GM19455 (cell line): ENCODE measurements at regions not wholly inside any gene's neighbourhood (a gene's known extent, or its start where the extent isn't known, plus 50 kb on each side); places are given as distances from the start of the nearest gene placed in this dataset.
"Not testable (repeated sequence)": the region's sequence is repeated elsewhere in the genome, so short reads cannot be mapped to it uniquely, and the experiment has no call there.

Experiments used
- ATAC-seq: cut with Tn5 transposase; IDR thresholded peaks from one replicate; pipeline ENCODE4 v1.9.1; 2021; ENCODE audit not compliant: unreplicated experiment

DNA sequence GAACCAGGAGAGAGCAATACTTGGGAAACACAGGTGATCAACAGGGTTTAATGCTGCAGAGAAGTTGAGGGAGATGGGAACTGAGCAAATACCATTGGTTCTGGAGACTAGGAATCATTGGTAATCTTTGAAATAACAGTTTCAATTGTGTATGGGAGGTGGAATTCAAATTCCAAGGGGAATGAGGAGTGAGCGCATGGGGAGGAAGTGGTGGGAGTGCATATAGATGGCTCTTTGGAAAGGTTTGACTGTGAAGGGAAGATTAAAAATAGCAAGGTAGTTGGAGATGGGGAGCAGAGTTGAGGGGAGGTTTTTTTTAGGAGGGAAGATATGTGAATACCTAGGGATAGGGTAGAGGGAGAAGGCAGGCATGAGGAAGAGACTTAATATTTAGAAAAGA, 51.1 kb upstream of the ROPN1 start:
- no peak for ATAC-seq

DNA sequence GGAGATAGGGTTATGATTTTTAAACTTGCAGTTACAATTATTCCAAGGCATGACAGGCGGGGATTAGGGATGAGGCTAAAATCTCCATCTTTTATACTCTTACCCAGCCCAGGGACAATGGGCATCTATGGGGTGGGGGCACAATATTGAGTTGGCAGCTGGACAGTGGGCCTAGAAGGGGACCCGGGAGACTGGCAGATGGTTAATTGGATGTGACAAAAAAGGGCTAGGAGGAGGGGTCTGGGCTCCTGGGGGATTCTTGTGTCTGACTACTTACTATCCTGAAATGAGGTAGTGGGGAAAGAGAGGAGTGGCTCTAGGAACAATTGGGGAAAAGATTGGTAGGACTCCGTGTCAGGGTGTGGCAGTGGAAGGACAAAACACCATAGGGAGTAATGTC, 53.0 kb upstream of the ROPN1 start:
- ATAC-seq: no peak

DNA sequence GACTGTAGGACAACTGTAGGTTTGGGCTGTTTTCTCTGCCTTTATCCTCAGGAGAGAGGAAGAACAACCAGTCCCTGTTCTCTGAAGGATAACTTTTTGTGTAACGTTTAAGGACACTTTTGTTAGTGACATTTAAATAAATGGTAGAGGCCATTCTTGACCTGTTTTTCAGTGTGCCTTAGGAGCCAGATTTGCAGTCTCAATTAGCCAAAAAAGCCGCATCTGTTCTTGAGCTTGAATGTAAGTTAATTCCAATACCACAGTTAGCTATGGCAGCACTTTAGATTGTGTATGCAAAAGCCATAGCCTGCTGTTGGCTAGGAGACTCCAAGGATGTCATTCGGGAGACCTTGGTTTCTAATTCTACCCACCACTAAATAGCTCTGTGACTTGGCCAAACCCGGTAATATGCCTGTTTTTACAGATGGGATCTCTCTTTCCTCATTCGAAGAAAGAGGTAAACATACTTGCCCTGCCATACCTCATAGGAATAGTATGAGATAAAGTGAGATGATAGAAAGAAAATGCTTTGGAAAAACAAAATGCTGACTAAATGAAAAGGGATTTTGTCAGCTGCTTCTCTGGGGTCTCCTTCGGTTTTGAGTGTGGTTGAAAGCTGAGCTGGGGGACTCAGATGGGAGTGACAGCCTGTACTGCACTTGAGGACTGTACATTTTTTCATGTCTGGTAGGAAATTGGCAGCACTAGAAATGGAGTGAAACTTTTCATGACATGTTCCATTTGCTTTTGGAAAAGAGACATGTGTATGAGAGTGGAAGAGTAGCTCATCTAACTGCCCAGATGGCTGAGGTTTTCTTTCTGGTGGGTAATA, 57.3 kb upstream of the ROPN1 start:
- ATAC-seq: no peak

DNA sequence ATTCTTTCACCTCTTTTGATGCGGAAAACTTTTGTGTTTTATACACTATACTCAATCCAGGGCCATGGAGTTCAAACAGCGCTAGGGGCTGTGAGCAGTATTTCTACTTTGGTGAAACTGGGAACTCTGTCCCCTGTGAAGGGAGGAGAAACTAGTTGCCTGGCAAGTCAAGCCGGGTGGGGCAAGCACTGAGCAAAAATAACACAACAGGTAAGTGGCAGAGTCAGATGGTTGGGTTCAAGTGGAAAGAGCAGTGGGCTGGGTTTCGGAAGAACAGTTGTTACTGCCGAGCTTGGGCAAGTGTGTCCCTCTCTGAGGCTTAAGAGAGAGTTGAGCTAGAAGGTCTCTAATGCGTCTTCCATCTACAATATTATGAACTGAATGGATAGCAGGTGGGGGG, 59.7 kb upstream of the ROPN1 start:
- ATAC-seq: no peak

DNA sequence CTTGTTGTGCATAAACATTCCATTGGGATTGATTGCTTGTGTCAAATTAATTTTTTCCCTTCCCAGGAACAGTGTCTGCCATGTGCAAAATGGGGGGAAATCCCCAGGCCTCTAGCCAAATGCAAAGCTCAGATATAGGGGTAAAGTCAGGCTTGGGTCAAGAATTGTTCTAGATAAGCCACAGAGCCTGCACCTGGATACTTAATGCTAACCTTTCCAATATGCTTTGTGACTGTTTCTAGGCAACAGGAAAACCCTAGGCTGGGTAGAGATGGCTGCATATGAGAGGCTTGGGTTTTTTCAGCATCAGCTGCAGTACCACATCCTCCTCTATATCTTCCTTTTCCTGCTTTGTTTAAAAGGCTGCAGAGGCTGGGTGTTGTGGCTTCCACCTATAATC, 61.9 kb upstream of the ROPN1 start:
- ATAC-seq: no peak

DNA sequence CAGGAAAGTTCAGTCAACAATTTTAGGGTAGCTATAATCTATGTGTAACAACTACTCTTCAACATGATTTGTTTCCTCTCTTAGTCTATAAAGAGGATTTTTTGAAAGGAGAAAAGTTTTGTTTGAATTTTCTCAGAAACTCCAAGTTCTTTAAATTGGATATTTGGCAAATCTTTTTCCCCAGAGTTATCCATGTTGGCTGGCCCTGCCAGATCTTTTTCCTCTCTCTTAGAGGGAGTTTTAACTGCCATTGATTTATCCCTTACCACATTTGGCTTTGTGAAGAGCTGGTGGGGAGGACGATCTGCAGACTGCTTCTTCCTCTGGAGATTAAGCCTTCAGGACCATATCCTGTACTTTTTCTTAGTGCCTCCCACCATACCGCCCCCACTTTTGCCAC, 64.9 kb upstream of the ROPN1 start:
- no peak for ATAC-seq

DNA sequence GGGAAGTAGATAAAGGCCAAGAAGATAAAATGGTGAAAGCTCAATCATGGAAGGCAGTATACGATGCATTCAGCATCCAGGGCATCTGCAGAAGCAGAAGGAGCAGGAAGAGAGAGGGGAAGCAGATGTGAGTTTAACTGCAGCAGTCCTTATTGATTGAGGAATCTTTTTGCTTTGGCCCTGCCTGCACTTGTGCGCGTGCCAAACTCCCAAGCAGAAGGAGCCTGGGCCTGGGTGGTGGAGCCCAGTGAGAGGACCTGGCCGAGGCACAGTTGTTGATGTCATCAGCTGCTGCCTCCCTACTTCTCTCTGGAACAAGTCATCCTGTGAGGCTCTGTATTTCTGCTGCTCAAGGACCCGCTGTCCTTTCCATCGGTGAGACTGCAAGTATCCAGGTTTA, 65.5 kb upstream of the ROPN1 start:
- no peak for ATAC-seq

DNA sequence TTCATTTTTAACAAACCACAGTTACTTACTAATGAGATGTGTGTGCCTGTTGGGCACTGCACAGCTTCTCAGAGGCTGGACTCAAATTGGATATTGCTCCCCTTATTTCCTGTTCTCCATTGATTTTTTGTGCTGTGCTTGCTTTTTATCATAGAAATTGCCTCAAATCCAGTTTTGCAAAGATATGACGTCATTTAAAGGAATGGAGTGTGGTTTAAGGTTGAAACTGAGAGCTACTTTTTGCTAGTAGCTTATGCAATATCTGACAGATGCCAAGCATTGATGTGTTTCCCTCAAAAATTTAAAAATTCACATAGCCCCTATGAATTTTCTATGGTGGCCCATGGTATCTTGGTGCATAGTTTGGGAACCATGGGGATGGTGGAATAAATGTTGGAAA, 67.7 kb upstream of the ROPN1 start:
- ATAC-seq: no peak

DNA sequence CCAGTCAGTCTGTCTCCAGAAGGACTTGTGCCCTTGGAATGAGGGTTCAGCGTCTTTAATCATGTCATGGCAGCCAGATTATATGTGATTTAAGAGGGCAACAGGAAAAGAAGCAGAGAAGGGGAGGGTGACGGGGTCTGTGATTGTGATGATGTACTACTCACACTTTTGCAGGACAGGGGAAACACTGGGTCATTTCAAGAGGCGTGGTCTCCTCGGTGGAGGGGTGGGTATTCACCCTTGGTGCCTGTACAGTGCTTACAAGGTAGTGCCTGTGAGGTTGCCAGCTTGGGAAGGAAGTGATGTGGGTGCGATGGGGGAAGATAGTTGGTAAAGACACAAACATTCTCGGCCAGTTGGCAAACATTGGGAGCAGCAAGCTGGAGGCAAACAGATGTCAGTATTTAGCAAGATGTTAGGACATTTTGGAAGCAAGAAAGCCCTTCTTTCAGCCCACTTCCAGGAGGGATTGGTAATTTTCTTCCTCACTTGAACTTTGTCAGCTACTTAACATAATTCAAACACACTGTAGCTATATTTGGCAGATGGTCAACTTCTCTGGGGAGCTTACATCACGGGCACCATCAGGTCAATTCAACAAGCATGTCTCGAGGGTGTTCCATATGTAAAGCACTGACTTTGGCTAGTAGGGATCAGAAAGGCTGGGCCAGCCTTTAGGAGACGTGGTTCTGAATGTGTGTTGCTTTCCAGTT, 71.4 kb upstream of the ROPN1 start:
- ATAC-seq: no peak

DNA sequence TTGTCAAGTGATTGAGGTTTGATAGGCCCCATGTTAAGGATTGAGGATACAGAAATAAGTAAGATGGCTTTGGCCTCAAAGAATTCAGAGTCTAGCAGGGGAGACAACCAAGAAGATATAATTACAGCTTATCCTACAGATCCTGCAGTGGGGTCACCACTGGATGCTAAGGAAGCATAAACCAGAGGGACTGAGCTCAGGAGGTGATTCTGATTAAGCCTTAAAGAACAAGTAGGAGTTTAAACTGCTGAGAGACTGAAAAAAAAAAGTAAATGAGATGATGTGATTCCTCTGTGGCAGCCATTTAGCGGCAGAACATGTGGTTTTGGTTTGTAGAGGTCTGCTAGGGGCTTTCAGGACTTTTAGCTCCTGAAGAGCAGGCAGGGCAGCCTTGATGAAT, 72.1 kb upstream of the ROPN1 start:
- ATAC-seq: no peak

DNA sequence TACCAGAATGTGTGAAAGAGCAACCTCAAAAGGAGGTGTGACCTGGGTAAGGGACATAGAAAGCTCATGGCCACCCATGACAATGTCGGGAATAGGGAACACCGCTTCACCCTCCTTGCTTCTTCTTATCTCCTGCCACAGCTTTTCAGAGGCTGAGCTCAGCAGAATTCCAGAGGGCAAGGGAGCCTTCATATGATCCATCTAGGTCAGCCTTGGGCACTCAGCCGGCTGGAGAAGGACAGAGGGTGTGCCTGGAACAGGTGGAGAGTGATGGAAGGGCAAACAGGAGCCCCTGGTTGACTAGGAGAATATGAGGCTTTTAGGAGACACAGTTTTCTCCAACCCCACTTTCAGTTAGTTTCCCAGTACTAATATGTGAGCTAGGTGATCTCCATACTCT, 74.6 kb upstream of the ROPN1 start:
- ATAC-seq: not testable (repeated sequence)

DNA sequence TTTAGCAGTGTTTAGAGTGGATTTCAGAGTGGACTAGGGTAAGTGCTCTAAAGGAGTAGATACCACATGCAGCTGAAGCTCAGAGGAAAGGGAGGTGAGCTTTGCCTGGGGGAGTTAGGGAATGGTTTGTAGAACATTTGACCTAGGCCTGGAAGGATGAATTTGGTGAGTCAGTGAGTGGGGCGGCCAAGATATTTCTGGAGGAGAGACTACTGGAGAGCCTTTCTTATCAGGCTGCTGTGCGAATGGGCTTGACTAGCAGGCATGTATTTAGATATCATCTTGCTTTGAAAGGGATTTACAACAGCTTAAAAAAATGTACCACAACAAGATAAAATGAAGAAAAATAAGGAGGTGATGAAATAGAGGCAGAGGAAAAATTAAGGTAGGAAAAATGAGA, 77.8 kb upstream of the ROPN1 start:
- ATAC-seq: not testable (repeated sequence)

DNA sequence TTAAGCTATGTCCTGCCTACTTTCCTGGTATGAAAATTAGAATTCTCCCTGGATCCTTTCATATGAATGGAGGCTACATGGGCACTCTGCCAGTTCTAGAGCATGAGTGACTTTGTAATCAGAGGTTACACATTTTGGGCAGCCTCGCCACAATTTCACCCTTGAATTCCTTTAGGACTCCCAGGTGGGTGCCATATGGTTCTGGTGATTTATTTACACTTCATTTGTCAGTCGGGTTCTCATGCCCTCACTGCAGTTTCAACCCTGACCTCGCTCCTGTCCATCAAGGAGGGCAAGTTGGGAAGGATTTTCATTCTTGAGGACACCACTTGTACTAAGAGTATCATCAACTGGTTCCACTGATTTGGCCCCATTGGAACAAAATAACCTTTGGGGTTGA, 83.2 kb upstream of the ROPN1 start:
- ATAC-seq: not testable (repeated sequence)

DNA sequence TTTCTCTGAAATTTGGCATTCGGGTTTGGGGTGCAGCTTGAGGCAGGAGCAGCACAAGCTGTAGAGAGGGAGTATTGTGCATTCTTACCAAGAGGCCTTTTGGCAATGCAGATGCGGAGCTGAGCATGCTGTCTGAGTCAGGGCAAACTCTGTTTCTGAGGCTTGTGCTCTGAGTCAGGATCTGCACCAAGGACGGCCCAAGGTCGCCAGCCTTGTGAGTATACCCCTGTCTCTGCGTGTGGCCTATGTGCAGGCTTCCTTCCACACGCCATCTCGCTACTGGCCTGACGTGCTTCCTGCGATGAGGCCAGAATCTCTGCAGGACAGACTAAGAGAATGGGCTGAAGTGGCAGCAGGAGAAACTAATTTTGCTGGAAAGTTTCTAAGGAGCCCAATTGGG, 83.8 kb upstream of the ROPN1 start:
- no peak for ATAC-seq

DNA sequence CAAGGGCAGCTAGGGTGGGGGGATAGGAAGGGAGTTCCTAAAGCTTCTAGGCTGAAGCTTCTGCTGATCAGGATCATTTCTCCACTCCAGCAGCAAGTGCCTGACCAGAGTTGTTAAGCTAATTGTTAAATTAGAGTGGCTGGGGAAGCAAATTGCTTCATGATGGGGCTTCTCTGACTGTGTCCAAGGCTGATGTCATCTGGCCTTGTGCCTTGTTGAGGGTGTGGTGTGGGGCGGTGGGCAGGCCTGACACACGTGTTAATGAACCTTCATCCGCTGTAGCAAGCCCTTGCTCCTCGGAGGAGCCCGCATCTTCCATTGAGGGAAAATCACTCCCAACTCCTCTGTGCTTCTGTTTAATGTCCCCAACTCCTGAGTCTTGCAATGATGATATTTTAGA, 84.3 kb upstream of the ROPN1 start:
- ATAC-seq: no peak

DNA sequence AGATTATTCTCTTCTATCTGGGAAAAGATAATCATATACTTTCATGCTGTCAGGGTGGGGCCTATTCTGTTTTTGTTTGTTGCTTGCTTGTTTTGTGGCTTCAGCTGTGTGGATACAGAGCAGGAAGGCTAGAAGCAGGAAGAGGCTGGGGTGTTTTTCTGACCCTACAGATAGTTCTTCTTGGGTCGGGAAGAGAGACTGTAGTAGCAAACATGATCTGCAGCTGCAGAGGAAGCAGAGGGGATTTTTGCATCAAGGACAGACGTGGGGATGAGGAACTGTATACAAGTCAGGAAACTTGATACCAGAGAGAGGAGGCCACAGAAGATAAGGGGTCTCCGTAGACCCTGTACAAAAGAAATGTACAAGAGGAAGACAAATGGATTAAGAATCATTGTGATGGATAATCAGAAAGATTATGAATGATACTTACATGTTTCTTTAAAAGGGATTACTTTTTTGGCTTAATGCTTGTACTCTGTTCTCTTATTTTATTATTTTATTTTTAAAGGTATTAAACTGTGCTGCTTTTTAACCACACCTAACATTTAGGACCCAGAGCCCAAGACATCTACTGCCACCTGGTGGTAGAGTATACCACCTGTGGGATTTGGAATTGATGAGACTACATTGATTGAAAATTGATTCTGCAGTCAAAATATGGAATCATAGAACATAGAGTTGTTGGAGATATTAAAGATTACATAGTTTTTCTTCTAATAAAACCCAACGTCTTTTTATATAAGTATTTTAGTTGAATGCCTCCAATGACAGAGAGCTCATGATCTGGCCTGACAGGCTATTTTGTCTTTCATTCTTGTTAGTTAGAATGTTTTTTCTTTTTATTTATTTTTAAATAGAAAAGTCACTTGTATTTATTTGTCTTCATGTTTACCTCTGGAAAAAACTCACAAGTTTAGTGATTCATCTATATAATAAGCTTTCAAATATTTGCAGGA, 87.3 kb upstream of the ROPN1 start:
- ATAC-seq: no peak

DNA sequence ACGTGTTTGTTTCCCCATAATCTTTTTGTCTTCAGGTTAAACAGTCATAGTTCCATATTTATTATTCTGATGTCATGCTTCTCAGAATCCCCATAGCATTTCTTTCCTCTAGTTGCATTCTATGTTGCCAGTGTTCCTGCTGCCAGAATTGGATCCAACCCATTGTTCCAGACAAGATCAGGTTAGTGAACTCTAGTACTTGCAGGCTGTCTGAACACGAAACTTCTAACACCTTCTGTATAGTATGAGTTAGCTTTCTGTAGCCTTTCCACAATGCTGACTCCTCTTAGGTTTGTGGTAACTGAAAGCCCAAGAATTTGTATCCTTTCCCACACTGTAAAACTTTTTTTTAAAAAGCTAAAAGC, 88.0 kb upstream of the ROPN1 start:
- no peak for ATAC-seq

DNA sequence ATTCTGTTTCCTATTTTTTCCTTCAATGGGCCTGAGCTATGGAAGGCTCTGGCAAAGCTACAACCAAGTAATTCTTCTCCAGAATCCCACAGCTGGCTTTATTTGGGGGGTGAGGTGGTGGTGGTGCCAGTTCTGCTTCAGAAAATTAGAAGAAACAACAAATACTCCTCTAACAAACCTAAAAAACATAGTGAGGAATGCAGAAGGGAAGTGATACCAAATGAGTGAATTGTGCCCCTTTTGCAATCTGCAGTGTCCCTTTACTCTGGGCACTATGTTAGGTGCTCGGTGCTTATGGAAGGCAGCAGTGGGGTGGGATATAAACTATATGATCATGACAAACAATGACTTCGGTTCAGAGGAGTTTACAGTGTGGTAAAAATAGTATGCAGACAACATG, 90.4 kb upstream of the ROPN1 start:
- no peak for ATAC-seq

DNA sequence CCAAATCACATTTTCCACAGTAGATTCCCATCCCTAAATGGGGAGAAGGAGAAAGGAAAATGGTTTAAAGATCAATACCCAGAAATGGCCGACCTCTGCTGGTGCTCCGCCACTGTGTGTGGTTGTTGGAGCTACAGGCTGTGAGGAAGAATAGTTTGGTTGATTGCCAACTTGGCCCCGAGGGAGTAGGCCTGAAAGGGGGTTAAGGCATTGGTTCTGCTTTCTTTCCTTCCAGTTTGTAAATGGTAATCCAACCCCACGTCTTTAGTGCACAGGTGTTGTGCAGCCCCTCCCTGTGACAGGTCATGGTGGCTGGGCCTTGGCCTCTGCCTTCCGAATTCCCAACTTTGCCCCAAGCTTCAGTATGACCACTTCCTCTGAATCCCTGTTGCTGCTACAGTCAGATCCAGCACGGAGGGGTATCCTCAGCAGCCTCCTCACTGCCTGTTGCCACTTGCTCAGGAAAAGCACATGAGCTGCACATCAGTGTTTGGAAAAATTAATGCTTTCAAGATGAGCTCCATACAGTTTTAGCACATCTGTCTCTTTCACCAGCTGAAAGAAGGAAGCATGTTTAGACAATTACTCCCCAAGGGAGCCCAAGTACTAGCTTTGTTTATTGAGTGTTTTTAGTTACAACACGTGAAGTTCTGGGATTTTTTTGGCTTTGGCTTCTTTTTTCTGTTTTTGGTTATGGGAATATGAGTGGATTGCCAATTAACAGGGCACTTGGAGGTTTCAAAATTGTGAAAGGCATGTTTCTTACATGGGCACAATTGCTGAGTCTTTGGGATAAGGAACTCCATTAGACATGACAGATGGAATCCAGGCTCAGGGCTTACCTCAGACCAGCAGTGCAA, 92.3 kb upstream of the ROPN1 start:
- no peak for ATAC-seq

DNA sequence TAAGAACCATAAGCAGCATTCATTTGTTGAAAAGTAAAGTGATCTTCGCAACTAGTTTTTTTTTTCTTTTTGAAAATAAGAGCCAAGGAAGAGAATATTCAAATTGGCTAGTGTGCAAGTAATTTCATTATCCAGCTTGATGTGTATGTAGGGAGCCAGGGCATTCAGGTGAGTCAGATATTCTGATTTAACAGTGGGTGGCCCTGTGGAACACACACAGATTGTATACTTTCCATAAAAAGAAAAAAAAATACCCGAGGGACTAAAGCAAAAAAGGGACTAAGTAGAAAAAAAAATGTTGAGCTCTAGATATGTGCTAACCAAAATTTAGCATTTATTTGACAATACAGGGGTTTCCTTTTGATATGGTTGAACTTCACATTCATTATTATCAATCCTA, 96.9 kb upstream of the ROPN1 start:
- ATAC-seq: no peak

DNA sequence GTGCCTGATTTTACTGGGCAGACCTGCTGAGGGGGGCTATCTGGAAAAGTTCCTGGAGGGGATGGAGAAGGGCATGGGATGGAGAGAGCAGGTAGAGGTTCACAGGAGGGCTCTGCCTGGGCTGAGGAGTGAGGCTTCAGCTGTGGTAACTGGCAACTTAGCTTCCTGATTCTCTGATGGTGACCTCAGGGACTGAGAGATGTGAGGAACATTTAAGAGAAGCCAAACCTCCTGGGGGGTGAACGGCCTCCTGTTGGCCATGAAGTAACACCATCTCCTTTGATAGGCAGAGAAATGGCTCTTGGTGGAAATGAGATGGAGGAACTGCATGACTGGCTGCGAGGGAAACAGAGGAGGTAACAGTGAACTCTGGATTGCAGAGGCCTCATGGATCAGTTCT, 97.3 kb upstream of the ROPN1 start:
- no peak for ATAC-seq
